NOMO-1 treated with DMSO at 0.1 percent for 48 hours (cell line): ENCODE measurements at regions not wholly inside any gene's neighbourhood (a gene's known extent, or its start where the extent isn't known, plus 50 kb on each side); places are given as distances from the start of the nearest gene placed in this dataset.

Experiments
- DNase-seq: peaks from one replicate; lab custom pipeline; 2025; ENCODE audit not compliant: unreplicated experiment; lab: John Stamatoyannopoulos, UW

- no peak for DNase-seq
Measured at GRCh38 chr14:49946320-49947141, 53.6 kb downstream of the ARF6 start.

- no peak for DNase-seq
Measured at GRCh38 chr14:49947506-49947905, 54.6 kb downstream of the ARF6 start.

GRCh38 chr14:49950275-49951228, 57.7 kb downstream of the ARF6 start:
- no peak for DNase-seq

- no peak for DNase-seq
Measured at GRCh38 chr14:49951229-49951607, 58.3 kb downstream of the ARF6 start.

GRCh38 chr14:49951691-49952345, 58.9 kb downstream of the ARF6 start:
- no peak for DNase-seq

- DNase-seq: no peak
Measured at GRCh38 chr14:49953196-49953595, 60.3 kb downstream of the ARF6 start.

- DNase-seq: no peak
Measured at GRCh38 chr14:49954171-49954631, 61.3 kb downstream of the ARF6 start.

- no peak for DNase-seq
Measured at GRCh38 chr14:49955024-49955423, 62.1 kb downstream of the ARF6 start.

GRCh38 chr14:49957089-49957852, 64.4 kb downstream of the ARF6 start:
- DNase-seq: no peak

- peak; percentile 45 for DNase-seq
Measured at GRCh38 chr14:49959822-49960408, 67.0 kb downstream of the ARF6 start.

- DNase-seq: peak; percentile 89
Measured at GRCh38 chr14:49960453-49960852, 67.6 kb downstream of the ARF6 start.

GRCh38 chr14:49961270-49962222, 68.7 kb downstream of the ARF6 start:
- no peak for DNase-seq

GRCh38 chr14:49962621-49963020, 69.7 kb downstream of the ARF6 start:
- no peak for DNase-seq

GRCh38 chr14:49965068-49965651, 72.3 kb downstream of the ARF6 start:
- DNase-seq: peak; percentile 77

GRCh38 chr14:49966304-49966809, 73.5 kb downstream of the ARF6 start:
- DNase-seq: no peak

- DNase-seq: no peak
Measured at GRCh38 chr14:49966971-49967630, 74.2 kb downstream of the ARF6 start.

- DNase-seq: no peak
Measured at GRCh38 chr14:49969961-49970360, 77.1 kb downstream of the ARF6 start.
